GM15510 (cell line): ENCODE measurements at regions not wholly inside any gene's neighbourhood (a gene's known extent, or its start where the extent isn't known, plus 50 kb on each side); places are given as distances from the start of the nearest gene placed in this dataset.

ENCODE experiments used
- POLR2A ChIP-seq: IDR thresholded peaks from 3 replicates; pipeline ENCODE4 v1.6.1; 2011; ENCODE audit warnings: borderline replicate concordance; ENCODE audit not compliant: insufficient read length; ENCODE audit errors: extremely low read depth

DNA sequence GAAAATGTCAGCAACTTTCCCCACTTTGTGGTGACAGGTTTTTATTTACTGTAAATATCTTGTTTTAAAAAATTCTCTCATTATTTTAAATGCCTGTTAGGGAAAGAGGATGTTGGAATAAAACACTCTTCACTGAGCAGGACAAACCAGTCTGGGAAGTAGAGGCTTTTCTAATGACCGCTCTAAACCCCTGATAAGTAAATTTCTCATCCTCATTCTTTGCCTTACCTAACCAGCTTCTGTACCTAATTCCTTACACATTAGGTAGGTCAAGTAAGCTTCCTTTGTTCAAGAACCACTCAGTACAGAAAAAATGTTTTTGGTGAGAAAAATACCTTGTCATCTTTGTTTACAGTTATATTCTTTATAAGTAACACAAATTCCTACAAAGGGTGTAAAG, 143.6 kb downstream of the GPR85 start:
- TF ChIP-seq POLR2A, result no peak

DNA sequence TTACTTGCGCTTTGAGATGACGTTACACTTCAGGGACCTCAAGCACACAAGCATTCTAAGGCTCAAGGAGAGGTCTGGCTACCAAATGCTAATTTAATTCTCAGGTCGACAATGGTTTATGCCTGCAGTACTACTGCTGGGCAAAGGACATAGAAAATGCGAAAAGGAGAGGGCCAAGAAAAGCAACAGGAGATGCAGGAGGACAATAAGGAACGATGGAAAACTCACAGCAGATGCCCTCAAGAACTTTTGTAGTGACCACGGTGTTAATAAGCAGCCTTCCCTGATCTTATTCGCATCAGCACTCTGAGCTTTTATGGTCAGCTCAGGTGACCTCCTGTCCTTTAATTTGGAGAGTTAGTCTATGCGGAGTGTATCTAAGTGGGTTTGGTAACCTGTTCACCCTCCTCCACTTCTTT, 146.3 kb downstream of the GPR85 start:
- TF ChIP-seq POLR2A, result no peak

DNA sequence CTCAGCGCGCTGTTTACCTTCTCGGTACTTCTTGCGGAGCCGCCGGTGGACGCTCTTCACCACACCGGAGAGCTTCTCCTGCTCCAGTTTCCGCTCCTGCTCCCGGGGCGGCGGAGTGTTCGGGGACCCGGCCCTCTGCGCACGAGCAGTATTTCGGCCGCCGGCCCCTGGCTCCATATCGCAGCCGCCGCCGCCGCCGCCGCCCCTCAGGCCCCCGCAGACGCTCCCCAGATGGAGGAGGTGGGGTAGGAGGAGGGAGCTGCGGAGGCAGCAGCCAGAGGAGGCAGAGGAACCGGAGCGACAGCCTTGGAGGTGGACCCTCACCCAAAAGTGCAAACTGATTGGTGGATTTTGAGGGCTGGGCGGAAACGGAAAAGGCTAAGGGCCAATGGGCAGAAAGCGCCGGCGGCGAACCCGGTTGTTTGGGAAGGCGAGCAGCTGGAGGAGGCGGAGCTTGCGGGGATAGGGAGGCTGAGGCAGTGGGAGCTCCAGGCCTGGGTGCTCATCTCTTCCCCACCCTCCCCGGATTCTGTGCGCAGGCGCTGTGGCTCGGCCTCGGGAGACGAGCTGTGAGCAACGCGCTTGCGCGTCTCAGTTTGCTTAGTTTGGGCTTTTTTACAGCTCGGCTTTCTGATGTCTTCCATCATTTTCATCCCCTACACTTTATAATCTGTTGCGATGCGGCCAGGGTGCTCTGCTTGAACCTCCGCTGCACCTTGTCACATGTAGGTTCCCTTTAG, 146.9 kb downstream of the GPR85 start:
- peak; percentile 63 for TF ChIP-seq POLR2A

DNA sequence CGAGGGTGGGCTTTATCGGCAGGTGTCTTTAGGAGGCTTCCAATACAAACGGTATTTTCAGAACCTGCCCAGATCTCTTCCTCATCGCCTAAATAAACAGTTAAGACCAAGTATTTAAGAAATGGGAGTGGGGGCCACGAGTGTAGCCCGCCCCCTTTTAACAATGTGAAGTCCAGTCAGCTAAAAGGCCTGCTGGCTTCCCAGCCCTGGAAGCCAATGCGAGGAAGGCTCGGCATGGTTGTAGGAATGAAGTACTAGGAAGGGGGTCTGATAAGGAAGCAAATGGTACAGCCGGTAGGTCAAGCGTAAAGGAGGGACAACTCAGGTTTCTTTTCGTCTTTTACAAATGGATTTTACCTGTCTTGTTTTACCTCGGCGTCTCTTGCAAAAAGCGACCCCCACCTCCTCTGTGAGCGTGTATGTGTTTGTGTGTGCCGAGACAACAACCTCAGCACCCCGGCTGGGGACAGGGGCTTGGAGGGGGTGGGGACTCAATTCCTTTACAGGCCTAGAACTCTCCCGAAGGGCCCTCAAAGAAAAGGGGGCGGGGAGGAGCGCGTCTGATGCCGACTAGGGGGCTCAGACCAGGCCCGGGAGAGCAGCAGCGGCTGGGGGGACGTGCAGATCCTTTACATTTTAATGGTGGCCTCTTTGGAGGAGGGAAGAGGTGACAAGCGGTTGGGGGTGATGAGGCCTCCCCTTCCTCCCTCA, 147.6 kb downstream of the GPR85 start:
- TF ChIP-seq POLR2A, result no peak

DNA sequence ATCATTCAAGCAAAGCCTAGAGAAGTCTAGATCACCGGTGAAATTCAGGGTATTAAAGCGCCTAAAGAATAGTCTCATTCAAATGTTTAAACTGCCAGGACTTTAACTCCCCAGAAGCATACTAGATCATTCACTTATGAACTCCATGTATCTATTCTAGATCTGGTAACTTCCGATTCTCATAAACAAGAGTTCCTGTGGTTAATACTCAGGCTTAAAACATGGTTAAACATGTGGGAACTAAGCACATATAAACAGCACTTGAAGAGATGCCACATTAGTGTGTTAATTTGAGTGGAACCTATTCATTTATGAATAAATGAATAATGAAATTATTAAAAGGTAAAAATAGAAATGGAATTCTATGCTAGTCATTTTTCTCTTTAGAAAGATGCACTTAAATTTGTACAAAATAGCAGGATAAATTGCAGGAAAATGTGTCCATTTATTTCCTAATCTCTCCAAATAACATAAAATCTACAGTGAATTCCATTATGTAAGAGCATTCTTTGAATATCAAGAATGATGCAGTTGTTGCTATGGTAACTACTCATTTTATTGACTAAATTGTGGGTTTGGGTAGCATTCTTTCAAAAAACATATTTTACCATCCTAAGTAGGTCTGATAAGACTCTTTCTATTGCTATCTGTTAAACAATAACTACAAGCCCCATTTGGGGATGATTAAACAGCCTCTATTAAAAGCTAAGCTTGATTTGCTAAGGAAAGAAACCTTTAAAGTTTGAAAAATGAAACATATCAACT, 147.6 kb upstream of the TMEM168 start:
- TF ChIP-seq POLR2A, result no peak

DNA sequence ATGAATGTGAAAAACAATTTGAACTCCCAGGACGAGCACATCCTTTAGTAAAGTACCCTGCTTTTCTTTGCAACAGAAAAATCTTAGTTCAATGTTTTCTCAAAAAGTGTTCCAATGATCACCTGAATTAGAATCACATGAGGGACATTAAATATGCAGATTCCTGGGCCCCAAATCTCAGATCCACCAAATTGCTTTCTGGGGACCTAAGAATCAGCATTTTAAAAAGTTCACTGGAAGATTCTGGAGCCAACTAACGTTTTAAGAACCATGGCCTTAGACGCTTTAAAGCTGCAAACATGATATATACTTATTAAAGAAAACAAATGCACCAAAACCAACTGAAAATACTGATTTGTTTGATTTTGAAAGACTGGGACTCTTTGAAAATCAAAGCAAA, 143.4 kb upstream of the TMEM168 start:
- no peak for TF ChIP-seq POLR2A

DNA sequence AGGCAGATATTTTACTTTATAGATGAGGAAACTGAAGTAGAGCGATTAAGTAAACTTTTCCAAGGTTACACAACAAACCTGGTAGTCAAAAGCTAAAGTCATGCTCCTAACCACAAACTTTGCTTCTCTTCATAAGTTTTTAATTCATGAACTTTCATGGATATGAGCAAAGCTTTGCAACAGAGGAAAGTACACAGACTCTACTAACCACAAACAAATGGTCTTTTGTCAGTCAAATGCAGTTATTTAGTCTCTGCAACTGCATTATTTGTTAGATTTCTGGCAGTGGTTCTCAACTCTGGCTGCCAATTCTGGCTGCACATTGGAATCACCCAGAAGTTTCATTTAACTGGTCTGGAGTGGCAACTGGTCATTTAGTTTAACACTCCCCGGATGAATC, 140.6 kb upstream of the TMEM168 start:
- no peak for TF ChIP-seq POLR2A

DNA sequence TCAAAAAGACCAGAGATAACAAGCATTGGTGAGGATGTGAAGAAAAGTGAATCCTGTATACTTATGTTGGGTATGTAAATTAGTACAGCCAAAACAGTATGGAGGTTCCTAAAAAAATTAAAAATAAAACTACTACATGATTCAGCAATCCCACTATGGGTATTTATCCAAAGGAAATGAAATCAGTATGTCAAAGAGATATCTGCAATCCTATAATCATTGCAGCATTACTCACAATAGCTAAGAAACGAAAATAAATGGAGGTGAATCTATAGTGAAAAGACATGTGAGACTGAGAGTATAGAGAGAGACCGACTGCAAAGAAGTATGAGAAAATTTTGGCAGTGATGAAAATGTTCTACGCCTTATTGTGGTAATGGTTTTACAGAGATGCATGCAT, 139.2 kb upstream of the TMEM168 start:
- TF ChIP-seq POLR2A, result no peak

DNA sequence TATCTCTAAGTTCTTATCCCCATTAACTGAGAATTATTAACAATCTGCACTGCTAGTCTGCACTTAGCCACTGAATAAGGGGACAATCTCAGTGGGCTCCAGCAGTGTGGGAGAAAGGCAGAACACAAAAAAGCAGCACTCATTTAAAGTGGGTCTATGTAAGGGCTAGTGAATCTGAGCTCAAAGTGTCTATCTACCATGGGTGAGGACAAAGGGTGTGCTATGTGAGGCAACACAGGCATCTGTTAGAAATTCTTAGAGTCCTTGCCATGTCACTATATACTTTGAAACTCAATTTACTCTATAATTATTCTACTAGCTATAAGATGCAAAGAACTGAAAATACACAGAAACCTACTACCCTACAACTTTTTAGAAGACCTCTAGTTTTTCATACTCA, 135.8 kb upstream of the TMEM168 start:
- no peak for TF ChIP-seq POLR2A

DNA sequence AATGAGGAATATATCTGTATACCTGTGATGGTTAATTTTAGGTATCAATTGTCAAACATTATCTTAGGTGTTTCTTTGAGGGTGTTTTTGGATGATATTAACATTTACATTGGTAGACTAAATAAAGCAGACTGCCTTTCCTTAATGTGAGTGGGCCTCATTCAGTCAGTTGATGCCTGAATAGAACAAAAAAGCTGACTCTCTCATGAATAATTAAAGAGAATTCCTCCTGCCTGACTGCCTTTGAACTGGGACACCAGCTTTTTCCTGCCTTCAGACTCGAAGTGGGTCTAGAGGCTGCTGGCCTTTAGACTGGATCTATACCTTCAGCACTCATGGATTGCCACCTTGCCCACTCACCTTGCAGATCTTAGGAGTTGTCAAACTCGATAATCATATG, 117.9 kb upstream of the TMEM168 start:
- TF ChIP-seq POLR2A, result no peak

DNA sequence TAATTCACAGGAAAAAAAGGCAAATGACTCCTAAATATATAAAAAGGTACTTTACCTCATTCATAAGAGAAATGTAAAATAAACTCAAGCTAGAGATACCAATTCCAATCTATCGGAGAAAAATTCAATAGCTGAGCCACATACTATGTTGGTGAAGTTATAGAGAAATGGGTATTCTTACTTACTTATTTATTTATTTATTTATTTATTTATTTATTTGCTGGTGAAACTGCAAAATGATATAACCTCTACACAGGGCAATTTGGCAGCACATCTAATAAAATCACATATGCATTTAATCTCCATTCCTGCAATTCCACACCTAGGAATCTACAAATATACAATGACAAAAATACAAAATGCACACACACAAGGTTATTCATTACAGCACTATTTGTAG, 117.5 kb upstream of the TMEM168 start:
- no peak for TF ChIP-seq POLR2A

DNA sequence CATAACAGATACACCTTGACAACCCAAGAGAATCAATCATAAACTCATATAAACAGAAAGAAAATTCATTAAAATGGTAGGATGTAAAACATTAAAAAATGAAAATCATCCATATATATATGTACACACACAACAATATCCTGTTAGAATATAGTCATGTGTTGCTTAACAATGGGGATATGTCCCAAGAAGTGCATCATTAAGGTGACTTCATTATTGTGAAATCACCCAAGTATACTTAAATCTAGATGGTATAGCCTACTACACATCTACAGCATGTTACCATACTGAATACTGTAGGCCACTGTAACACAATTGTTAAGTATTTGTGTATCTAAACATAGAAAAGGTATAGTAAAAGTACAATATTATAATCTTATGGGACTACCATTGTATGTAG, 115.8 kb upstream of the TMEM168 start:
- TF ChIP-seq POLR2A, result no peak

DNA sequence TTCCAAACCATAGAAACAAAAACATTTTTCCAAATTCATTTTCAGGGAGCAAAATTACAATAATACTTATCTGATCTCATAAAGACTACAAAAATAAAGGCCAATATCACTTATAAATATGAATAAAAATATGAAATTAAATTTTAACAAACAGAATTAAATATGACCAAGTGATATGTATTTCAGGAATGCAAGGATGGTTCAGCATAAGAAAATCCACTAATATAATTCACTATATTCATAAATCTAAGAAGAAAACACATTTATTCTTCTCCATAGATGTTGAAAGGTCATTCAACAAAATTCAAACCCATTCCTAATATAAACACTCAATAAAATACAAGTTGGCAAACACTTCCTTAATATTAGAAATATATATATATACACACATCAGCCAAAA, 115.2 kb upstream of the TMEM168 start:
- TF ChIP-seq POLR2A, result no peak

DNA sequence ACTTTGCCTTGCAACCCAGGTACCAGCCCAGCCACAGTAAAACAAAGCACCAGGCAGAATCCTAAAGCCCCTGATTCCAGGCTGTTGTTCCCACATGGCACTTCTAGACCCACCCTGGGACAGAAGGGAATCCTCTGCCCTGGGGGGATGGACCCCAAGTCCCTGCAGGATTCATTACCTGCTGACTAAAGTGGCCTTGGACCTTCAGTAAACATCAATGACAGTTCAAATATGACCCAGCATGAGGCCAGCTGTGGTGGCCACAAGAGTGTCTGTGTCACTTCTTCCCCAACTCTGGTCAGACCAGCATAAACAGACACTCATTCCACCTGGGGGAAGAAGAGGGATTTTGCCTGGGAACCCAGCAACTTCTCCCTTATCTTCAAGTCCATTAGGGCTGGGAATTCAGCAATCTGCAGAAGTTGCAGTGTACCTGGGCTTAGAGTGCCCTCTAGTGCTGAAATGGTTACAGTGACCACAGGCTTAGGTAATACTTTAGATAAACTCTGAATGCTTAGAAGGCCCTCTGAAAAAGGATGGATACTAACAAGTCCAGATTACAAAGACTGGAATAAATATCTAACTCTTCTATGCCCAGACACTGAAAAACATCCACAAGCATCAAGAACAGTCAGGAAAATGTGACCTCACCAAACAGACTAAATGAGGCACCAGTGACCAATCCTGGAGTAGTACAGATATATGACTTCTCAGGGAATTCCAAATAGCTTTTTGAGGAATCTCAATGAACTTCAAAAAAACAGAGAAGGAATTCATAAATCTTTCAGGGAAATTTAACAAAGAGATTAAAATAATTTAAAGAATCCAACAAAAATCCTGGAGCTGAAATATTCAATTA, 108.5 kb upstream of the TMEM168 start:
- TF ChIP-seq POLR2A, result no peak
